NCI-H524 treated with DMSO at 0.1 percent for 48 hours (cell line): ENCODE measurements at regions not wholly inside any gene's neighbourhood (a gene's known extent, or its start where the extent isn't known, plus 50 kb on each side); places are given as distances from the start of the nearest gene placed in this dataset.
A peak's percentile ranks its signal among the peaks of the same experiment; 100 is the strongest.

ENCODE experiments used
- DNase-seq: peaks from one replicate; lab custom pipeline; 2025; lab: John Stamatoyannopoulos, UW

- DNase-seq = no peak
Measured at GRCh38 chr12:23185346-23185745, 560.4 kb downstream of the ETNK1 start.

DNA sequence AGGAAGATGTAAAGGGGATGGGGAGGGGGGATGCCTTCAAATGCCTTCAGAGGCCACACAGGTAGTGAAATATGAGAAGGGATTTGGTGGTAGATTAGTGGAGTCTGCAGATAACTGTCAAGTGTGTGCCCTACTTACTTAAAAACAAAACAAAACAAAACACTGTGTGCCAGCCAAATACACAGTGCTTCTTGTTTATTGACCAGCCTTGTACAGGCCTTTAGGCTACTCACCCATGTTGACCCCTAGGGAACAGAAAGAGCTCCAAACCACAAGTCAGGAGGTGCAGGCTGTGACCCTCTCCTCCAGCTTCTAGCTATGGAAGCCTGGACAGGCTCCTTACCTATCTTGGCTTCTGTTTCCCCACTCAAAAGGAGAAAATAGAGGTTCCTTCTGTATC, 562.0 kb downstream of the ETNK1 start:
- no peak for DNase-seq

DNA sequence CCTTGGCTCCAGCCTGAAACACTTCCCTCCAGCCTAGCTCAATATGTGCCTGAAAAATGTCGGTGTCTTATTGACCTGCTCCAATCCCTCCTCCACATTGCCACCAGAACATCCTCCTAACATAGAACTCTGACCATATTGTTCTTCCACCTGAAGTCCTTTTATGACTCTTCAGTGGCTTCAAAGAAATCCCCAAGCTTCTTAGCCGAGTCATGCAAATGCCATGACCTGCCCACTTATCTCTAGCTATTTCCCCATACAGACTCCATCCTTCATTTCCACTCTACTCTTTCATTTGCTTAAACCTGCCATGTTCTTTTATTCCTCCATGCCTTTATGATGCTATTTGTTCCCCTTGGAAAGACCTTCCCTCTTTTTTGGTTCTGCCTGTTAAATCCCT, 568.6 kb downstream of the ETNK1 start:
- no peak for DNase-seq

- no peak for DNase-seq
Measured at GRCh38 chr12:23197266-23197665, 572.3 kb downstream of the ETNK1 start.

DNA sequence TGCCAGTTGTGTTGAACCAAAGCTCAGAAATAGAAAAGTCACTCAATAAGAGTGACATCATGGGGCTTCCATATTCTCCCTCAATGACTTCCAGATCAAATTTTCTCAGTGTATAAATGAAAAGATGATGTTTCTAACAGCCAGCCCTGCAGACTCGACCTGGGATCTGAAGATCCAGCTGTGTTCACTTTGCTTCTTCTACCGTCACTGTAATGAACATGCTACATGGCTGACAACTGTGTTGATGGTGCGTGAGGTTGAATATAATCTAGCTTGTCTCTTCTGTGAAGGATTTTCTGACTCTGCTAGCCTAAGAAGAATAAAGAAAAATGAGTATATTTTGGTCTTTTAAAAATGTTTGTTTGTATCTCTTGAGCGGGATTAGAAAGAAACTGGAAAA, 577.8 kb downstream of the ETNK1 start:
- DNase-seq = no peak

DNA sequence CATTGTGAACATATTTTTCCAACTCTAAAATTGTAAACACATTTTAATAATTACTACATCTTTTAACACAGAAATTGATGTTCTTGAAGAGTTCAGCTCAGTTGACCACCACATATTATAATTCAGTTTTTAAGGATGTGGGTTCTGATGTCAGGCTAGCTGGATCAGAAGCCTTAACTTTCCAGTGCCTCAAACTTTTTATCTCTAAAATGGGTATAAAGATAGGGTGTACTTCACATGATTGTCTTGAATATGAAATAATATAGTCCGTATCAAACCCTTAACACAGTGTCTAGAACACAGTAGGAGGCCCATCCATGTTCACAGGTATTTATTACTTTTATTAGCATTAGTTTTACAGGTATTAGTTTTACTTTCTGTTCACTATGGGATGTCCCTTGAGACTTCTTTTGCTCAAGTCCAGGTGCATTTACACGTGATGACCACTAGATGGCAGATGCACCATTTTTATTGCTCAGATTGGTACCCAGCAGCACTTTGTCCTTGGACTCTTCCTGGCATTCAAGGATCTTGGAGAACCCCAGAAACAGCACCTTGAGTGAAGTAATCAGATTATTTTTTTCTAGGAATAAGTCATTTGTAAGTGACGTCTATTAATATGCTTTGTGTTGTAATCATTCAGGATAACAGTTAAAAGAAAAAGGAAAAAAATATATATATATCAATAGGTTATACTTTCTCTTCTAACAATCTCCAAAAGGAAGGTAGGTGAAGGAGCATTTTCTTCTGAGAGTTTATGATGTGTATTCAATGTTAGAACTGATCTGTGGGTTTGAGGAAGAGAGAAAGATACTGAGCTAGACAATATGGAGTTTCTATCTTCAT, 580.2 kb downstream of the ETNK1 start:
- DNase-seq = peak; percentile 47

- no peak for DNase-seq
Measured at GRCh38 chr12:23209793-23210192, 584.8 kb downstream of the ETNK1 start.

DNA sequence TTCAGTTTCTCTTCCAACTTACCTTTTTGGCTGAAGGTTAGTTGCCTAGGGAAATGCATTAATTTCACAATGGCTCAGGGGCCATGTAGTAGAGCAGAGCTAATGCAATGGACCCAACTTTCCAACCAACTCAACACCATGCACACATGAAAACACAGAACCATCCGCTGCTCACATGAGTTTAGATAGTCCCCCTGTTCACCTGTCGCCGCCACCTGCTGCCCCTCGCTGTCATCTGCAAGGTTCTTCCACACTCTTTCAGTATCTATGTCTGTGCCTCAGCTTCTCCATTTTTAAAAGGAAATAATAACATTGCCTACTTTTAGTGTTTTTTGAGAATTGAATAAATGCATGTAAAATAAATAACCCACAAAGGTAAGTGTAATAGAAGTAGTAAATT, 585.6 kb downstream of the ETNK1 start:
- DNase-seq = no peak

DNA sequence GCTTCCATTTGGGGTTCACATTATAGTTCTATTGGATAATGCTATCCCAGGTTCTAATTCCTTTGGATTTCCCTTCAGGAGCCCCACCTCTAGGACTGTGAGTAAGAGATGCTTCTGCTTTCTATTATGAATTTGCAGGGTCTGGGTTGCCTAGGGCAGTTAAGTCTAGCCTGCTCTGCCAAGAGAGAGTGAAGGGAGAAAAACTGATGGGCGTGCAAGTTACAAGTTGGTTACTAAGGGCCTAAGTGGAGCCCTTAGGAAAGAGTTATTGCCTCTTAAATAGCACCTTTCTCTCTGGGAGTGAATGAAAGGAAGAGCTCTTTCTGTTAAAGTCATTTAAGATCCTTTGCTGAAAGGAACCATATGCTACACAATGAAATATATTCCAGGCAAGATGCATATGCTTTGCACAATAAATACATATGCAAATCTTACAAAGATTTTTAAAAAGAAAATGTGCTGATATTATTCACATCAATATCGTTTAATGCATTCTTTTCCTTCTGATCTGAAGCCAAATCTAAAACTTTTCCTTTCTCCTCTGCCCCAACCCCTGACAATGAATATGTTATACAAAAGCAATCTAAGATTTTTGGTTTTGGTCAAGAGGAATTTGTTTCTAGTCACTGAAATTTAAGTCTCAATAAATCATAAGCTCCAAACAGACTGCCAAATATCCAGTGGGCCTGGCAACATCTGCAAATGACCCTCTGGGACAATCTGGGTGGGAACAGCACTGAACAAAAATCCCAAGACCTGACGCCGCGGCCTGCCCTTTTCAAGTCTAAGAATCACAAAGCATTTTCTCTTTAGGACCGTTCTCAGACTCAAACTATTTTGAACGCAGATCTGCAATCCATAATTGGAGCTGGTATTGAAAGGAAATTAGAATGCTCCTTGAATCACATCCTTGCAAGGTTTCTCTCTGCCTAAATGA, 586.7 kb downstream of the ETNK1 start:
- DNase-seq = no peak

DNA sequence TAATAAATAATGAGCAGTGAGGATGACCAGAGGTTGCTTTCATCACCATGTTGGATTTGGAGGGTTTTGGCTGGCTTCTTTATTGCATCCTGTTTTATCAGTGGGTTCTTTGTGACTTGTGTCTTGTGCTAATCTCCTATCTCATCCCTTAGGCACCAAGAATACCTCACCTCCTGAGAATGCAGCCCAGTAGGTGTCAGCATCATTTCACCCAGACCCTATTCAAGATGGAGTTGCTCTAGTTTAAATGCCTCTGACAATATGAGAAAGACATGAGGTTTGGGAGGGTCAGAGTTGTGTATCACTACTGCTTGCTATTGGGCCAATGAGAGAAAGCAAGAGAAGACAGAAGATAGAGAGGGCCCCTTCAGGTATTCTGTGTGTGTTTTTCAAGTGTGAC, 592.2 kb downstream of the ETNK1 start:
- DNase-seq = peak; percentile 2

- DNase-seq = no peak
Measured at GRCh38 chr12:23217667-23218066, 592.7 kb downstream of the ETNK1 start.

DNA sequence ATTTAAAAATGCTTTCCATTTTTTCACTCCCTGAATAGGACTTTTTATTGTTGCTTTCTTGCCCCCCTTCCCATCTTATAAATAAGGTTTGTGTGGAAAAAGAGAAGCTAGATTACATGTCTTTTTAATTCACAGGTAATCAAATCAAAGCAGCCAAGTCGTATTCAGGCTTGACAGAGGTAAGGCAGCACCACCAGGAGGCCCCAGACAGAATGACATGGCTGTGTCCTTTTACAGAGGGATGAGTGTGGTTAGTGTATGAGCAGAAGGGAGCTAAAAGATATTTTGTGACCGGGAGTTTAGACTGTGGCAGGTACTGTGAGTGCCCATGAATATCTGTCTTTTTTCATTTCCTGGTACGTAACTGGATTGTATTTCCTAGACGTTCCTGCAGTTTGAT, 596.1 kb downstream of the ETNK1 start:
- no peak for DNase-seq

DNA sequence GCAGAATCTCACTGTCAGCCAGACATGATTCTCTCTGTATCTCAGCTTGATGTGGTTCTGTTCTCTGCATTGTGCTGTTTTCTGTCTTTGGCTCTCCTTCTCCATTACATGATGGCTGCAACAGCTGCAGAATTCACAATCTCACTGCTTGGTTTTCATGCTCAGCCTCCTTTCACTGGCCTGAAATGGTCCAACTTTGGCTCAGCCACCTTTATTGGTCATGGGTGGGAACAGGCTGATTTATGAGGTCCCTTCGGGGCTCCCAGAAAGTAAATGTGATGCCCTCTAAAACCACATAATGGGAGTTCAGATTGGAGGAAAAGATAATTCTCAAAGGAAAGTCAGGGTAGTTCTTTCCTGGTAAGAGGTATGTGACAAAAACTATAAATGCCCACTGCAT, 597.0 kb downstream of the ETNK1 start:
- no peak for DNase-seq

- no peak for DNase-seq
Measured at GRCh38 chr12:23222801-23223200, 597.8 kb downstream of the ETNK1 start.

DNA sequence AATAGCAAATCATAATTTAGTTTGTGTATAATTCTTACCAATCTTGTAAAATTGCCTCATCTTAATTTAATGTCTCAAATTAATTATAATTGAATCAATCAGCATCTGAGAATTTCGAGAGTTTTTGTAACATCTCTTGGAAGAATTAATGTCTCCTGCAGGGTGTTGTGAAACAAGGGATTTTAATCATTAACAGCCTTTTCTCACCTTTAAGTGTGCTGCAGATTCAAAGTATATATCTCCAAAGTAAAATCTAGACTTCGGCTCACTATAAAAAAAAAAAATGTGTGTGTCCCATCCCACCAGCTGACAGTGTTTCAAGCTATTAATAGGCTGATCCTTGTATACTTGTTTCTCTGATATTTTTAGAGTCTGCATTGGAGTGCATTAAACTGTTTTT, 603.1 kb downstream of the ETNK1 start:
- DNase-seq = no peak

GRCh38 chr12:23230899-23231298, 605.9 kb downstream of the ETNK1 start:
- no peak for DNase-seq

- DNase-seq = no peak
Measured at GRCh38 chr12:23236066-23236780, 611.3 kb downstream of the ETNK1 start.

GRCh38 chr12:23236811-23237210, 611.8 kb downstream of the ETNK1 start:
- DNase-seq = no peak

DNA sequence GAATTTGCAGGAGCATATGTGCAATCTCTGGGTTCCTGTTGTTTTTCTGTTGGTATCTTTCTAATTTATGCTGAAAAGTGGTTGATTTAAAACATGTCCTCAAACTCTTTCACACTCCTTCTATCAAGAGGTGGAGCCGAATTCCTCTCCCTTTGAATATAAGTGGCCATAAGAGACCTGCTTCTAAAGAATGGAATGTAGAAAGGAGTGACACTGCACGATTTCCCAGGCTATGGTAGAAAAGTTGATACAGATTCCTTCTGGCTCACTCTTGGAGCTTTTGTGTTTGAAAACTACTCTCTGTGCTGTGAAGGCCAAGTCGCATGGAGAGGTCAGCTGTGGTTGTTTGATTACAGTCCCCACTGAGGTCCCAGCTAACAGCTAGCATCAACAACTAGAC, 613.2 kb downstream of the ETNK1 start:
- no peak for DNase-seq

- no peak for DNase-seq
Measured at GRCh38 chr12:23238957-23239356, 614.0 kb downstream of the ETNK1 start.

GRCh38 chr12:23245186-23245585, 620.2 kb downstream of the ETNK1 start:
- no peak for DNase-seq

DNA sequence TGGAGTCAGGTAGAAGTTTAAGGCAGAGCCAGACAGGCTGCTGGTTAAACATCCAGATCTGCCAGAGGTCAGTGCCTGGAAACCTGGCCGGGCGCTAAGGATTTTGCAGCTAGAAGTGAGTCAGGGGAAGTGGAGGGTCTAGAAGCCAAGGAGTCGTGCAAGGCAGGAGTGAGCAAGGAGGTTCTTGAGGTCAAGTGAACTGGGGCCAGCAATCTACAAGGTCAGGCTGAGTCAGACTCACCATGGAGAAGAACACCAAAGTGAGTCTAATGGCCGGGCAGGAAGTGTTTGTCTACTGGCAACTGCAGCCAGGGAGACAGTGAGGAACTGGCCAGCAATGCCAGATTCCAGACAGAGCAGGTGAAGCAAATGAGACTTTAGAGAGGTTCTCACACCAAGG, 628.2 kb downstream of the ETNK1 start:
- no peak for DNase-seq
